ENCODE measurements at regions not wholly inside any gene's neighbourhood (a gene's known extent, or its start where the extent isn't known, plus 50 kb on each side); places are given as distances from the start of the nearest gene placed in this dataset.

GRCh38 chr4:10973686-10974085 is 289.1 kb upstream of the CLNK start:
- DNase-seq: no peak

GRCh38 chr4:10971800-10972401 is 287.3 kb upstream of the CLNK start:
- DNase-seq: no peak

DNA sequence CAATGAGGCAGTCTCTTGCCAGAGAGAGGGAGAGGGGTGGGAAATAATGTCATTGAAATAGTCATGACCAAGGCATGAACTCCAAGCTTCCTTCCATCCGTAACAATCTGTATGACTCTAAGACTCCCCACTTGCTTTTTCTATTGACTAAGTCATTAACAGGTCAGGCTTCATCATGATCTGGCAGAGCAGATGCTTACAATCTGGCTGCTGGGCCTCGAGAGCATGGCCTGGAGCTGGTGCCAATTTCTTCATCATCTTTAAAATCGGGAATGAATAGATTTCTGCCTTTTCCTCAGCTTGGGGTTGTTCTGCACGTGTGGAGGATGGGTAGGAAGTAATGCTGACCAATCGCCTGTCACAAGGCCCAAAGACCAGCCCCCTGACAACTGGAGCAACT is 280.6 kb upstream of the CLNK start:
- peak; percentile 37 for DNase-seq

- no peak for DNase-seq
Observed at GRCh38 chr4:10963958-10964703, 279.6 kb upstream of the CLNK start.

GRCh38 chr4:10963241-10963640 is 278.7 kb upstream of the CLNK start:
- DNase-seq: no peak

- no peak for DNase-seq
Observed at GRCh38 chr4:10962246-10962645, 277.7 kb upstream of the CLNK start.

DNA sequence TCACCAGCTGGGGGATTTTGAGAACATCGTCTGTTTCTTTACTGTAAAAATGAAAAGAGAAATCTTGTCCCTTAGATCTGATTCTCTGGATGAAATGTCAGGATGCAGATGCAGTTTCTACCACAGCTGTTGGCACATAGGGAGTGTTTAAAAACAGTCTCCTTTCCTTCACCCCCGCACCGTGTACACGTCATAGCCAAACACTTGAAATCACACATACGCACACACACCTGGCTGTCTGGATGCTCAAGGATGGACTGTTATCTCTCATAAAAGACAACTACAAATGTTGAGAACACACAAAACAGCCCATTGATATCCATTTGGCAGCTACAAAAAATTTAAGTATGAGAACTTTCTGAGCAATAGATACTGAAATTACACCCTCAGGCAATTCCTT is 275.8 kb upstream of the CLNK start:
- DNase-seq: peak; percentile 17

- DNase-seq: no peak
Observed at GRCh38 chr4:10959586-10959985, 275.0 kb upstream of the CLNK start.

DNA sequence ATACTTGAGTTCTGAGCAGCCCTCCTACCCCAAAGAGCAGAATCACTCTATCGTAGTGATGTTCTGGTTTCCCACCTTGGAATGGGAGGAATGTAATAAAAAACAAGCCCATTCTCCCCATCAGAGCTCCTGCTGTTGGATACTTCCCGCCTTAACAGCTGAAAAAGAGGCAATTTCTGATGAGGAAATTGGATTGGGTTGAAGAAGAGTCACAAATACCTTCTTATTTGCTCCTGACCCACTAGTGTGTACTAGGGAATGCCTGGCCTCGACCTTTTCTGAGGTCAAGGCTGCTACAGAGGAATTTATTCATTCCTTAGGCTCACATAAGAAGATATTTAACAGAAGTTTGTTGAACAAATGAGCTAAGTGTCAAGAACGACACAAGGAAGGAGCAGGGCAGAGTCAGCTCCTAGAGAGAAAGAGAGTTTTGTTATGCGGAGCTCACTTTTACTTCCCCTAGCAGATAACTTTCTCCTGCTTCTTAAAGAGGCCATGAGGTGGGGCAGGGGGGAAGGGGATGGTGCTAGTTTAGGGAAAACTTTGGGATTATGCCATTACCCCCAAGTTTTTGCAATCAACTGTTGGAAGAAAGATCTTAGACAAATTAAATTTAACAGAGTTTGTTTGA is 273.8 kb upstream of the CLNK start:
- DNase-seq: no peak

DNA sequence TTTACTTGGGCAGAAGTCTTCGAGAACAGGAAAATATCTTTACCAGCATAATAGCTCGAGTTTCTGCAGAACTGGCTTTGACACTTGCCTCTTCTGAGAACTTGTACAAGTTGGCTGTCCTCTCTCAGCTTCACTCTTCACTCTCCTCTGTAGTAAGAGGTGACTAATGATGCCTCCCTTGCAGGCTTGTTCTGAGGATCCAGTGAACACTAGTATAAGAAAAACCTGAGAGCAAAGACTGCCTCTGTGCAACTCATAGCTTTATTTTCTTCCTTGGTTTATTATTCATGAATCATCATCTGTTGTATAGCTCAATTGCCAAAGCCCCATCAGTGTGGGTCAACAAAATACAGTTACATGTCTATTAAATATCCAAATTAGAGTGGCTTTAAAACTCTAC is 266.7 kb upstream of the CLNK start:
- no peak for DNase-seq

GRCh38 chr4:10949039-10949733 is 264.6 kb upstream of the CLNK start:
- no peak for DNase-seq

DNA sequence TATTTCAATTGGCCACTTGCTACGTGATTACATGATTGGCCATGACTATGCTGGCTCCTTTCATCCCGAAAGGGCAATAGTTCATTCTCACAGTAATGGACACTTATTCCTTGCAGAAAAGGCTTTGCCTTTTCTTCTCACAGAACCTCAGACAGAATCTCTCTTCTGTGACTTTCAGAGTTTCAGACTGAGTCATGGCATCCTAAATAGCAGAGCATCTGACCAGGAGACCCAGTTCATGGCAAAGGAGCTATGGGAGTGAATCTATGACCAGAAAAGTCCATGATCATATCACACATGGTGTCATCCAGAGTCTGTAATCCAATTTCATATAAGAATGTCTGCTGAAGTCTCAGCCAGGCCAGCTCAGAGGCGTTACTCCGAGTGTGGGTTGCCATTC is 263.3 kb upstream of the CLNK start:
- DNase-seq: no peak

DNA sequence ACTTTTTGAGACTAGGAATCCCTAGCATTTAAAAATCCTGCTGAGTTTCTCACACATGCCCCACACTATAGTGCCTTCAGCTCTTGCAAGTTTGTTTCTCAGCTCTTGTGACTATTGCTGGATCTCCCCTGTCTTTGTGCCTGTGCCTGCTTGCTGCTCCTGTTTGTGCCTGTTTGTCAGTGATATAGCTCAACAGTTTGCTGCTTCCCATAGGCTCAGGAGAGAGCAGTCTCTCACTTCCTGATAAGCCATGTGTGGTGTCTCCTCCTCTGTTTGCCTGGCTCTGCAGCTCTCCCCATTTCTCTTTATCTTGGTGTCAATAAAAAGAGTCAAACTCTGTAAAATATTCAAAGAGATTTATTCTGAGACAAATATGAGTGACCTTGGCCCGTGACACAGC is 259.8 kb upstream of the CLNK start:
- DNase-seq: no peak

DNA sequence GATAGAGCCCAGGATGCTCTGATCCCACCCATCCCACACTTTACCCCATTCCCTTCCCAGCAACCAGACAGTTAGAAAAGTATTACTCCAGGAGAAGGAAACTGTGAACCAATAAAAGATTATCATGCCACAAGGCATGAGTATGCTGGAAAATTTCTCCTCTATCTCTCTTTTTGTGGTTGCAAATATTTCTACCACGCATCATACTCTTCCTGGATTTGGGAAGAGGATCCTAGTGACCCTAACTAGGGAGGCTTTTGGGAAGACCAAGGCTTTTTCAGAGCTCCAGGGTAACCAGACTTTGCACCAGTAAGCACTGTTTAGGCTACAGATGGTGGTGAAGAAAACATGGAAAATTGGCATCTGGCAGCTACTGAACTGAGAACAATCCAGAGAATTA is 257.6 kb upstream of the CLNK start:
- no peak for DNase-seq

- DNase-seq: no peak
Observed at GRCh38 chr4:10929818-10930217, 245.2 kb upstream of the CLNK start.

DNA sequence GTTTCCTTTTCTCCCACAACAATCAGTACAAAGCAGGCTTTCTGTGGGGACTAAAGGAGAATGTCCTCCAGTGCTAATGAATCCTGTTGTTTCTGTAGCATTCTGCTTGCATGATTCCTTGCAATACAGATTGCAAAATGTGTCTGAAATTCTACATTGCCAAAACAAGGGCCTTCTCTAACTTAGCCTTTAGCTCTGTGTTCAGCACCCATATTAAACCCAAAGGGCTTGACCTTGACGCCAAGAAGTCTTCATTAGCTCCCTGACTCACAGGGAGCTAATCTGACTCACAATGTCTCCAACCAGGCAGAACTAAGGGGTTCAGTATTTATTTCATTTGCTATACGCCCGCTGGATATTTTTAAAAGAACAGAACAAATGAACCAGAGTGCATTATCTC is 241.4 kb upstream of the CLNK start:
- no peak for DNase-seq

GRCh38 chr4:10924274-10924673 is 239.7 kb upstream of the CLNK start:
- no peak for DNase-seq

DNA sequence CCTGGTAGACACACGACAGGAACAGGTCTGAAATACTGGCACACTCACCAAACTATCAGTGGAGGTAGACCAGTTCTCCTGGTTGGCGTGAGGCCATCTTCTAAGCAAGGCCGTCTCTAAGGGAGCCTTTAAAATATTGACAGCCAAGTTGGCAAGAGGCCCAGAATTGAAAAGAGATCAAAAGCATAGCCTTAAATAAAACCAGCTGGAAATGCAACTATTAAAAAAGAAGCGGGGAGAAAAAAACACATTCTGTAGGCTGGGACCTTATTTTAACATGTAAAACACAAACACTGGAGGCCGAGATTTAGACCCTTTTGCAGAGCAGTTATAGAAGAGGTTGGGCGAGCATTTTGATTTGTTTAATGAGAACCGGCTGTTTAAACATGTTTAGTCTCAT is 233.0 kb upstream of the CLNK start:
- DNase-seq: peak; percentile 58

GRCh38 chr4:10898072-10898471 is 213.5 kb upstream of the CLNK start:
- DNase-seq: no peak

DNA sequence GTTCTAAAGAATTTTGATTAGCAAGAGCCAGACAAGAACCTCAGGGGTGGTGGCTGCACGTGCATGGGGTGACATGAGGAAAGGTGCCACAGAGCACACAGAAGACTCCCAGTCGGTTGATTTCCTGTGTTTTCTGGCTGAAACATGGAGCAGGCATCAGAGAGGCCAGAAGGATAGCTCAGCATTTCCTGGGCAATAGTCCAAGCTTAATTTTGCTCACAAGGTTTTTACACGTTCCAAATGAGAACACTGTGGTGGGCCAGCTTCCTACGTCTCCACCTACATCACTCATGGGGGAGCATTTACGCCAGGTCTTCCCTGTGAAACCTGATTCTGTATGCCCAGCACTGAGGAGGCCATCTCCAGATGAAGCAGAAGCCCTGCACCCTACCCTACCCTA is 212.5 kb upstream of the CLNK start:
- no peak for DNase-seq

GRCh38 chr4:10893395-10893794 is 208.8 kb upstream of the CLNK start:
- DNase-seq: no peak

GRCh38 chr4:10891866-10892265 is 207.3 kb upstream of the CLNK start:
- peak; percentile 12 for DNase-seq

- no peak for DNase-seq
Observed at GRCh38 chr4:10889819-10890218, 205.3 kb upstream of the CLNK start.

Measured in NCI-H2171 treated with DMSO at 0.1 percent for 48 hours (cell line).